GM10266 (cell line): ENCODE measurements at regions not wholly inside any gene's neighbourhood (a gene's known extent, or its start where the extent isn't known, plus 50 kb on each side); places are given as distances from the start of the nearest gene placed in this dataset.
"Not testable (repeated sequence)": the region's sequence is repeated elsewhere in the genome, so short reads cannot be mapped to it uniquely, and the experiment has no call there.

Experiments used
- DNase-seq: peaks from one replicate; pipeline ENCODE4 v3.0.0; 2012; ENCODE audit errors: extremely low spot score
- CTCF ChIP-seq: IDR thresholded peaks from 2 replicates; pipeline ENCODE4 v1.5.1; 2012; ENCODE audit warnings: mild to moderate bottlenecking, low read depth; ENCODE audit not compliant: control insufficient read depth, insufficient read depth; ENCODE audit errors: missing control alignments

- TF ChIP-seq CTCF = no peak
- DNase-seq = no peak
Measured at GRCh38 chr1:222187566-222188332, 360.2 kb downstream of the HHIPL2 start.

- no peak for TF ChIP-seq CTCF
- DNase-seq = no peak
Measured at GRCh38 chr1:222182641-222183040, 365.3 kb downstream of the HHIPL2 start.

- TF ChIP-seq CTCF = no peak
- DNase-seq = no peak
Measured at GRCh38 chr1:222181191-222181590, 366.7 kb downstream of the HHIPL2 start.

- not testable (repeated sequence) for DNase-seq
Measured at GRCh38 chr1:222177496-222177895, 370.4 kb downstream of the HHIPL2 start.

GRCh38 chr1:222171005-222171404 is 376.9 kb downstream of the HHIPL2 start:
- peak; percentile 58 for TF ChIP-seq CTCF
- DNase-seq = peak; percentile 27

GRCh38 chr1:222168621-222169020 is 379.3 kb downstream of the HHIPL2 start:
- TF ChIP-seq CTCF = no peak
- DNase-seq = no peak

GRCh38 chr1:222167896-222168295 is 380.0 kb downstream of the HHIPL2 start:
- TF ChIP-seq CTCF = no peak
- DNase-seq = no peak

- peak; percentile 19 for DNase-seq
- peak; percentile 52 for TF ChIP-seq CTCF
Measured at GRCh38 chr1:222167111-222167510, 380.8 kb downstream of the HHIPL2 start.
